HL-60 (cell line): ENCODE measurements at regions not wholly inside any gene's neighbourhood (a gene's known extent, or its start where the extent isn't known, plus 50 kb on each side); places are given as distances from the start of the nearest gene placed in this dataset.

Experiments used
- GABPA ChIP-seq: IDR thresholded peaks from 2 replicates; pipeline ENCODE4 v1.6.1; 2012; ENCODE audit warnings: low read depth
- POLR2AphosphoS5 ChIP-seq: IDR thresholded peaks from 2 replicates; pipeline ENCODE4 v1.6.1; 2012; ENCODE audit warnings: low read depth
- SPI1 ChIP-seq: IDR thresholded peaks from 2 replicates; pipeline ENCODE4 v1.6.1; 2012; ENCODE audit warnings: low read depth, mild to moderate bottlenecking, borderline replicate concordance
- TF ChIP-seq, protein P1 (sequence below): IDR thresholded peaks from one replicate; pipeline ENCODE4 v1.5.1; 2011; ENCODE audit warnings: low read length, control low read depth, inconsistent platforms; ENCODE audit not compliant: insufficient read depth

DNA sequence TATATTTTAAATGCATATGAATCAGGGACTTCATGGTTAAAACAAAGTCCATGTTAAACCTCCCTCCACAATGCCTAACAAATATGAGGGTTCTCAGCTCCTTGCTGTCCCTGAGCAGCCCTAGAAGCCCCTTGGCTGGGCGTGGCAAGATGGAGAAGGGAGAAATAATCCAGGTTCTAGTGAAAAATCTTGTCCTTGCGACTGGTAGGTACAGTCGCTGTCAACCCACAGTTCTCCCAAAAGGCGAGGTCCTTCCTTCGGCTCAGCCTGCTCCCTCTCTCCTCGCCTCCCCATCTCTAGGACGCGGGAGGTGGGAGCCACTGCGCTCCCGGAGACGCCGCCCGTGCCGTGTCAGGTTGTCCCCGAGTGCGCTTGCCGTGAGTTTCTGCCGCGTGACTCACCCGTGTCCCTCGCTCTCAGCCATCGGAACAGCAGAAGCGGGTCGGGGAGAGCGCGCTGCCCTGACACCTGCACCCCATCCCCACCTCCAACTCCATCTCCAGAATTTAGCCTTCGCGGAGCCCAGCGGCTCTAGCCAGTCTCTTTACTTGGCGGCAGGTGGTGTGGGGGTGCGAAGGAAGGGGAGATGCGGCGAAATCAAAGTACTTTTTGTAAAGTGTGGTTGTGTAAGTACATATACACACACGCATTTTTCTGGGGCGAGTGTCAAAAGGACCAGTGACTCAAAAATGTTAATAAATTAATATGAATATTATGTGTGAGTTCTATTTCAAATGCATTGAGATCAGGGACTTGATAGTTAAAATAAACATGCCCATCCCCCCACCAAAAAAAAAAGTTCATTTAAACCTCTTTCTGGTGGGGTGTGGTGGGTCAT is 65.1 kb upstream of the TMEM17 start:
- TF ChIP-seq SPI1: no peak
- TF ChIP-seq, protein P1, sequence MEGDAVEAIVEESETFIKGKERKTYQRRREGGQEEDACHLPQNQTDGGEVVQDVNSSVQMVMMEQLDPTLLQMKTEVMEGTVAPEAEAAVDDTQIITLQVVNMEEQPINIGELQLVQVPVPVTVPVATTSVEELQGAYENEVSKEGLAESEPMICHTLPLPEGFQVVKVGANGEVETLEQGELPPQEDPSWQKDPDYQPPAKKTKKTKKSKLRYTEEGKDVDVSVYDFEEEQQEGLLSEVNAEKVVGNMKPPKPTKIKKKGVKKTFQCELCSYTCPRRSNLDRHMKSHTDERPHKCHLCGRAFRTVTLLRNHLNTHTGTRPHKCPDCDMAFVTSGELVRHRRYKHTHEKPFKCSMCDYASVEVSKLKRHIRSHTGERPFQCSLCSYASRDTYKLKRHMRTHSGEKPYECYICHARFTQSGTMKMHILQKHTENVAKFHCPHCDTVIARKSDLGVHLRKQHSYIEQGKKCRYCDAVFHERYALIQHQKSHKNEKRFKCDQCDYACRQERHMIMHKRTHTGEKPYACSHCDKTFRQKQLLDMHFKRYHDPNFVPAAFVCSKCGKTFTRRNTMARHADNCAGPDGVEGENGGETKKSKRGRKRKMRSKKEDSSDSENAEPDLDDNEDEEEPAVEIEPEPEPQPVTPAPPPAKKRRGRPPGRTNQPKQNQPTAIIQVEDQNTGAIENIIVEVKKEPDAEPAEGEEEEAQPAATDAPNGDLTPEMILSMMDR: no peak
- no peak for TF ChIP-seq POLR2AphosphoS5
- TF ChIP-seq GABPA: no peak
